GM06990 (cell line): ENCODE measurements at regions not wholly inside any gene's neighbourhood (a gene's known extent, or its start where the extent isn't known, plus 50 kb on each side); places are given as distances from the start of the nearest gene placed in this dataset.

ENCODE experiments used
- DNase-seq: peaks from one replicate; pipeline ENCODE4 v3.0.0-alpha.2; 2011; ENCODE audit not compliant: insufficient read length; ENCODE audit errors: extremely low read depth
- H3K27me3 ChIP-seq: replicated peaks from 2 replicates; pipeline ENCODE4 v1.6.0; 2011; ENCODE audit warnings: low read length; ENCODE audit not compliant: control insufficient read depth, insufficient read depth
- H3K36me3 ChIP-seq: 2 replicates; pipeline ENCODE4 v1.5.1; 2011; ENCODE audit warnings: low read length; ENCODE audit not compliant: control insufficient read depth, insufficient read depth
- H3K4me3 ChIP-seq: replicated peaks from 2 replicates; pipeline ENCODE4 v1.5.1; 2011; ENCODE audit warnings: low read depth, mild to moderate bottlenecking, control low read depth, low read length
- TF ChIP-seq, protein P1 (sequence below): IDR thresholded peaks from 2 replicates; pipeline ENCODE4 v1.5.1; 2011; ENCODE audit warnings: low read length, control low read depth, mild to moderate bottlenecking, inconsistent platforms; ENCODE audit not compliant: insufficient read depth, poor library complexity, severe bottlenecking

DNA sequence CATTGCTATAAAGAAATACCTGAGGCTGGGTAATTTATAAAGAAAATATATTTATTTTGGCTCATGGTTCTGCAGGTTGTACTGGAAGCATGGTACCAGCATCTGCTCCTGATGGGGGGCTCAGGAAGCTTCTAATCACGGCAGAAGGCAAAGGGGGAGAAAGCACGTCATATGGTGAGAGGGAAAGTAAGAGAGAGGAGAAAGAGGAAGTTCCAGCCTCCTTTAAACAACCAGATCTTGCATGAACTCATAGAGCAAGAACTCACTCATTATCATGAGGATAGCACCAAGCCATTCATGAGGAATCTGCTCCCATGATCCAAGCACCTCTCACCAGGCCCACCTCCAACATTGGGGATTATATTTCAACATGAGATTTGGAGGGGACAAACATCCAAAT is 125.0 kb upstream of the GRPR start:
- TF ChIP-seq, protein P1, sequence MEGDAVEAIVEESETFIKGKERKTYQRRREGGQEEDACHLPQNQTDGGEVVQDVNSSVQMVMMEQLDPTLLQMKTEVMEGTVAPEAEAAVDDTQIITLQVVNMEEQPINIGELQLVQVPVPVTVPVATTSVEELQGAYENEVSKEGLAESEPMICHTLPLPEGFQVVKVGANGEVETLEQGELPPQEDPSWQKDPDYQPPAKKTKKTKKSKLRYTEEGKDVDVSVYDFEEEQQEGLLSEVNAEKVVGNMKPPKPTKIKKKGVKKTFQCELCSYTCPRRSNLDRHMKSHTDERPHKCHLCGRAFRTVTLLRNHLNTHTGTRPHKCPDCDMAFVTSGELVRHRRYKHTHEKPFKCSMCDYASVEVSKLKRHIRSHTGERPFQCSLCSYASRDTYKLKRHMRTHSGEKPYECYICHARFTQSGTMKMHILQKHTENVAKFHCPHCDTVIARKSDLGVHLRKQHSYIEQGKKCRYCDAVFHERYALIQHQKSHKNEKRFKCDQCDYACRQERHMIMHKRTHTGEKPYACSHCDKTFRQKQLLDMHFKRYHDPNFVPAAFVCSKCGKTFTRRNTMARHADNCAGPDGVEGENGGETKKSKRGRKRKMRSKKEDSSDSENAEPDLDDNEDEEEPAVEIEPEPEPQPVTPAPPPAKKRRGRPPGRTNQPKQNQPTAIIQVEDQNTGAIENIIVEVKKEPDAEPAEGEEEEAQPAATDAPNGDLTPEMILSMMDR, result no peak
- DNase-seq, result no peak

GRCh38 chrX:15989716-15990115 is 133.6 kb upstream of the GRPR start:
- TF ChIP-seq, protein P1, result no peak
- no peak overlapping the region for H3K4me3 ChIP-seq

More for the DNA sequence above, 125.0 kb upstream of the GRPR start:
- no peak overlapping the region for H3K4me3 ChIP-seq
- no peaks in the 10 kb centered on the region for H3K27me3 ChIP-seq
- no peaks in the 10 kb centered on the region for H3K36me3 ChIP-seq

GRCh38 chrX:15988661-15989603 is 134.3 kb upstream of the AP1S2 start:
- DNase-seq, result peak; percentile 18
- TF ChIP-seq, protein P1, result no peak
- Histone ChIP-seq H3K4me3 (no peak overlapping the region), H3K27me3 (no peaks in the 10 kb centered on the region), H3K36me3 (no peaks in the 10 kb centered on the region)

More at GRCh38 chrX:15989716-15990115, 133.6 kb upstream of the GRPR start:
- Histone ChIP-seq H3K27me3 (no peaks in the 10 kb centered on the region), H3K36me3 (no peaks in the 10 kb centered on the region)
- DNase-seq, result no peak

DNA sequence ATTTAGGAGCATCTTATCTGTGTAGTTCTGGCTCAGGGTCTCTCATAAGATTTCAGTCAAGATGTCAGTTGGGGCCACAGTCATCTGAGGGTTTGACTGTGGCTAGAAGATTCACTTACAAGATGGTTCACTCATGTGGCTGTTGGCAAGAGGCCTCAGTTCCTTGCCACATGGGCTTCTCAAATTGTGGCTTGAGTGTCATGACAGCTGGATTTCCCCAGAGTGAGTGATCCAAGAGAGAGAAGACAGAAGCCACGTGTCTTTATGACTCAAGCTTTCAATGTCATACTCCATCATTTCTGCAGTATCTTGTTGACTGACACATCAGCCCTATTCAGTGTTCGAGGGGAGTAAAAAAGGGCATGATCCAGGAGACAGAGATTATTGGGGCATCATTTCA is 131.3 kb upstream of the AP1S2 start:
- Histone ChIP-seq H3K36me3 (no peaks in the 10 kb centered on the region), H3K27me3 (no peaks in the 10 kb centered on the region), H3K4me3 (no peak overlapping the region)
- TF ChIP-seq, protein P1, result no peak
- no peak for DNase-seq

- DNase-seq, result no peak
- H3K27me3 ChIP-seq, result no peaks in the 10 kb centered on the region
- TF ChIP-seq, protein P1, result no peak
- H3K4me3 ChIP-seq, result no peak overlapping the region
- no peaks in the 10 kb centered on the region for H3K36me3 ChIP-seq
Measured at GRCh38 chrX:15983034-15983433, 128.4 kb upstream of the AP1S2 start.
